C4-2B (cell line): ENCODE measurements at regions not wholly inside any gene's neighbourhood (a gene's known extent, or its start where the extent isn't known, plus 50 kb on each side); places are given as distances from the start of the nearest gene placed in this dataset.

Experiments used
- CTCF ChIP-seq: fragments of 450-650 bp; conservative IDR thresholded peaks from 2 replicates; pipeline ENCODE4 v1.5.1; 2017; ENCODE audit warnings: mild to moderate bottlenecking
- ZFX ChIP-seq: fragments of 450-650 bp; IDR thresholded peaks from 2 replicates; pipeline ENCODE4 v1.6.1; 2017

- no peak for TF ChIP-seq CTCF
- no peak for TF ChIP-seq ZFX
These were observed 161.5 kb downstream of the TOMM20 start for GRCh38 chr1:234967121-234967520.
